ENCODE measurements at regions not wholly inside any gene's neighbourhood (a gene's known extent, or its start where the extent isn't known, plus 50 kb on each side); places are given as distances from the start of the nearest gene placed in this dataset.

DNA sequence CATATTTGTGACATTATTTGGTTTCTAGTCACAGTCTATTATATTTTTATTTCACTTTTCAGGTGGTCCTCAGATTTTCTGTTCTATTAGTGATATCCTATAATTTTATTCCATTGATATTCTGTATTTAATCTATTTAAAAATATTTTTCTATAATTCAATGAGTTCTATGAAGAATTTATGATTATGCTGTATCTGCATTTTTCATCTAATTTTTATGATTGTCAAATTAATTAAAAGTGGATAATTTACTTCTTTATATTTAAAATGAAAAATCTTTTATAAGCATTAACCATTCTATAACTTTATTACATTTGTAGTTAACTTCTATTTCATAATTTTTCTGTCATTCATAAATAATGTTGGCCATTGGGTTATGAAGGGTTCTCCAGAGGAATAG is 387.4 kb upstream of the LRRC7 start:
- H3K4me3 ChIP-seq (ENCODE audit: low read length), result no peak overlapping the region
- TF ChIP-seq CTCF (IDR thresholded peaks at IDR 0.05; ENCODE audit: low read length) (no peak), EZH2phosphoT487 (IDR thresholded peaks at IDR 0.05; ENCODE audit: low read length) (no peak), EZH2 (optimal IDR thresholded peaks at IDR 0.05; ENCODE audit: low read depth, low read length) (no peak)
- H3K9me3 ChIP-seq (replicated peaks; ENCODE audit: insufficient read depth, low read length), result no peaks in the 10 kb centered on the region
- H3K4me2 ChIP-seq (ENCODE audit: low read depth, low read length), result no peak overlapping the region
- H3K79me2 ChIP-seq (ENCODE audit: low read length), result no peaks in the 10 kb centered on the region
- no peak overlapping the region for H3K9ac ChIP-seq (ENCODE audit: low read length)
- DNase-seq, result no peak
- H3K27ac ChIP-seq (ENCODE audit: low read length), result no peak overlapping the region
- H2AFZ ChIP-seq (ENCODE audit: low read length), result no peak overlapping the region
- H3F3A ChIP-seq (ENCODE audit: insufficient read depth, low read length), result no peaks in the 10 kb centered on the region
- no peaks in the 10 kb centered on the region for H3K27me3 ChIP-seq (replicated peaks; ENCODE audit: insufficient read depth, low read length)
- no peaks in the 10 kb centered on the region for H3K9me2 ChIP-seq (replicated peaks; ENCODE audit: insufficient read depth, low read length)
- H3K4me1 ChIP-seq (ENCODE audit: low read length), result no peaks in the 10 kb centered on the region
- no peaks in the 10 kb centered on the region for H4K20me1 ChIP-seq (ENCODE audit: insufficient read depth, low read length)
- no peaks in the 10 kb centered on the region for H3K36me3 ChIP-seq (replicated peaks; ENCODE audit: insufficient read depth, low read length)

- Histone ChIP-seq H3K36me3 (replicated peaks; ENCODE audit: insufficient read depth, low read length) (no peaks in the 10 kb centered on the region), H3K4me1 (ENCODE audit: low read length) (no peaks in the 10 kb centered on the region), H4K20me1 (ENCODE audit: insufficient read depth, low read length) (no peaks in the 10 kb centered on the region), H3F3A (ENCODE audit: insufficient read depth, low read length) (no peaks in the 10 kb centered on the region), H2AFZ (ENCODE audit: low read length) (no peak overlapping the region), H3K9me2 (replicated peaks; ENCODE audit: insufficient read depth, low read length) (no peaks in the 10 kb centered on the region), H3K27ac (ENCODE audit: low read length) (no peak overlapping the region), H3K9me3 (replicated peaks; ENCODE audit: insufficient read depth, low read length) (no peaks in the 10 kb centered on the region), H3K4me2 (ENCODE audit: low read depth, low read length) (no peak overlapping the region), H3K79me2 (ENCODE audit: low read length) (no peaks in the 10 kb centered on the region), H3K9ac (ENCODE audit: low read length) (no peak overlapping the region), H3K4me3 (ENCODE audit: low read length) (no peak overlapping the region), H3K27me3 (replicated peaks; ENCODE audit: insufficient read depth, low read length) (no peaks in the 10 kb centered on the region)
- no peak for TF ChIP-seq CTCF (IDR thresholded peaks at IDR 0.05; ENCODE audit: low read length)
- no peak for TF ChIP-seq EZH2phosphoT487 (IDR thresholded peaks at IDR 0.05; ENCODE audit: low read length)
- TF ChIP-seq EZH2 (optimal IDR thresholded peaks at IDR 0.05; ENCODE audit: low read depth, low read length), result no peak
- no peak for DNase-seq
Observed at GRCh38 chr1:69185378-69185777, 382.3 kb upstream of the LRRC7 start.

DNA sequence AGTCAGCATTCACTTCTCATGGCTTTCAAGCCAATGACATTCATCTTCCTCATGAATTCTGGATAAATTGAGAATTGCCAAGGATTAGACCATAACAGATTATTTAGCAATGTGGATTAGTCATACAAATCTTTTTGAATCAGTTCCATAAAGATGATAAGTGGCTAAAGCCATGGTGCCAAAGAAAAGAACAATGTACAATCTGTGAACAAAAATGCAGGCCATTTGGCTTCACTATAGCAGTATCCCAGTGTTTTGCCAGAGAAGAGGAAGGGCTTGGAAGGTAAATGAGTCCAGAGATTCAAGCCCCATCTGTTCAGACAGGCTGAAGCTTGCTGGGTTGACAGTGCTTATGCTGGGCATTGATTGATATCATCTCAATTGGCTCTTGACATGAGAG is 376.4 kb upstream of the LRRC7 start:
- TF ChIP-seq EZH2phosphoT487 (IDR thresholded peaks at IDR 0.05; ENCODE audit: low read length) (no peak), EZH2 (optimal IDR thresholded peaks at IDR 0.05; ENCODE audit: low read depth, low read length) (no peak), CTCF (IDR thresholded peaks at IDR 0.05; ENCODE audit: low read length) (no peak)
- no peak for DNase-seq

More for the DNA sequence above, 376.4 kb upstream of the LRRC7 start:
- H3K4me1 ChIP-seq (ENCODE audit: low read length), result no peaks in the 10 kb centered on the region
- no peak overlapping the region for H3K9ac ChIP-seq (ENCODE audit: low read length)
- H3K9me3 ChIP-seq (replicated peaks; ENCODE audit: insufficient read depth, low read length), result no peaks in the 10 kb centered on the region
- H4K20me1 ChIP-seq (ENCODE audit: insufficient read depth, low read length), result no peaks in the 10 kb centered on the region
- H2AFZ ChIP-seq (ENCODE audit: low read length), result no peak overlapping the region
- no peaks in the 10 kb centered on the region for H3K79me2 ChIP-seq (ENCODE audit: low read length)
- H3K36me3 ChIP-seq (replicated peaks; ENCODE audit: insufficient read depth, low read length), result no peaks in the 10 kb centered on the region
- no peak overlapping the region for H3K4me2 ChIP-seq (ENCODE audit: low read depth, low read length)
- H3K27ac ChIP-seq (ENCODE audit: low read length), result no peak overlapping the region
- no peaks in the 10 kb centered on the region for H3K27me3 ChIP-seq (replicated peaks; ENCODE audit: insufficient read depth, low read length)
- H3K9me2 ChIP-seq (replicated peaks; ENCODE audit: insufficient read depth, low read length), result no peaks in the 10 kb centered on the region
- no peaks in the 10 kb centered on the region for H3F3A ChIP-seq (ENCODE audit: insufficient read depth, low read length)
- H3K4me3 ChIP-seq (ENCODE audit: low read length), result no peak overlapping the region

Data from MM.1S (cell line).